ENCODE measurements at regions not wholly inside any gene's neighbourhood (a gene's known extent, or its start where the extent isn't known, plus 50 kb on each side); places are given as distances from the start of the nearest gene placed in this dataset.
"Not testable (repeated sequence)": the region's sequence is repeated elsewhere in the genome, so short reads cannot be mapped to it uniquely, and the experiment has no call there.

GRCh38 chr2:237218756-237219155 lies 133.1 kb downstream of the COPS8 start:
- no peak for DNase-seq

- no peak for DNase-seq
Observed at GRCh38 chr2:237219826-237220225, 134.1 kb downstream of the COPS8 start.

- DNase-seq = no peak
Observed at GRCh38 chr2:237221443-237221842, 135.8 kb downstream of the COPS8 start.

- no peak for DNase-seq
Observed at GRCh38 chr2:237222178-237222577, 136.5 kb downstream of the COPS8 start.

GRCh38 chr2:237222601-237223041 lies 136.9 kb downstream of the COPS8 start:
- DNase-seq = no peak

- DNase-seq = no peak
Observed at GRCh38 chr2:237223201-237223861, 137.6 kb downstream of the COPS8 start.

- no peak for DNase-seq
Observed at GRCh38 chr2:237227190-237227589, 141.5 kb downstream of the COPS8 start.

GRCh38 chr2:237227592-237228280 lies 142.0 kb downstream of the COPS8 start:
- DNase-seq = no peak

- no peak for DNase-seq
Observed at GRCh38 chr2:237228281-237228625, 142.6 kb downstream of the COPS8 start.

GRCh38 chr2:237229905-237230304 lies 144.2 kb downstream of the COPS8 start:
- DNase-seq = no peak

GRCh38 chr2:237230355-237230754 lies 144.7 kb downstream of the COPS8 start:
- no peak for DNase-seq

GRCh38 chr2:237231593-237231992 lies 145.9 kb downstream of the COPS8 start:
- no peak for DNase-seq

- no peak for DNase-seq
Observed at GRCh38 chr2:237232166-237232565, 146.5 kb downstream of the COPS8 start.

- DNase-seq = no peak
Observed at GRCh38 chr2:237234268-237234667, 148.6 kb downstream of the COPS8 start.

GRCh38 chr2:237235383-237236095 lies 149.8 kb downstream of the COPS8 start:
- DNase-seq = no peak

- DNase-seq = no peak
Observed at GRCh38 chr2:237236188-237236587, 150.5 kb downstream of the COPS8 start.

- no peak for DNase-seq
Observed at GRCh38 chr2:237238249-237238648, 152.6 kb downstream of the COPS8 start.

GRCh38 chr2:237240252-237240651 lies 154.6 kb downstream of the COPS8 start:
- no peak for DNase-seq

- not testable (repeated sequence) for DNase-seq
Observed at GRCh38 chr2:237240868-237241267, 155.2 kb downstream of the COPS8 start.

GRCh38 chr2:237242091-237242536 lies 156.4 kb downstream of the COPS8 start:
- no peak for DNase-seq

- no peak for DNase-seq
Observed at GRCh38 chr2:237243487-237243886, 157.8 kb downstream of the COPS8 start.

- no peak for DNase-seq
Observed at GRCh38 chr2:237244178-237244577, 158.5 kb downstream of the COPS8 start.

- DNase-seq = no peak
Observed at GRCh38 chr2:237244976-237245646, 159.4 kb downstream of the COPS8 start.

All from CD4-positive, alpha-beta T cell treated with Interleukin-15 for 1 hour (primary cell).